HG02840 (cell line): ENCODE measurements at regions not wholly inside any gene's neighbourhood (a gene's known extent, or its start where the extent isn't known, plus 50 kb on each side); places are given as distances from the start of the nearest gene placed in this dataset.

Source experiments
- ATAC-seq: cut with Tn5 transposase; IDR thresholded peaks from one replicate; pipeline ENCODE4 v1.9.1; 2021; ENCODE audit warnings: mild to moderate bottlenecking, moderate library complexity, moderate number of reproducible peaks; ENCODE audit not compliant: unreplicated experiment, low FRiP score

GRCh38 chr10:105352281-105352680 lies 711.2 kb downstream of the SORCS3 start:
- no peak for ATAC-seq

DNA sequence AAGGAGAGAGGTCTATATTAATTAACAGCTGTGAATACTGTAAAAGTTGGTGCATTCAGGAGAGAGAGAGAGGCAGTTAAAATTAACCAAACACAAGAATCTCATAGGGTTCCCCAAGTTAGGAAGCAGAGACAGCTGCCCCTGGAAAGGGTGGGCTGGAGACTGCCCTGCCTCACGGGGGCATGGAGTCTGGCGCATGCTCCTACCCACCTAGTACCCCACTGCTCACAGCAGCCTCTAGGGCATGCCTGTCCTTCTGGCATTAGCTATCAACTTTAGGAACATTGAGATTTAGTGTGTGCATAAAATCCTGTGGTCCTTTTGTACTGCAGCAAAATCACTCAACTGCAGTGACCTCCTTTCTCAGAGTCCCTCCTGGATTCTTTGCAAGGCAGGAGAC lies 710.1 kb downstream of the SORCS3 start:
- ATAC-seq: no peak

- no peak for ATAC-seq
Measured at GRCh38 chr10:105347487-105347886, 706.4 kb downstream of the SORCS3 start.

GRCh38 chr10:105342606-105343005 lies 701.5 kb downstream of the SORCS3 start:
- no peak for ATAC-seq

DNA sequence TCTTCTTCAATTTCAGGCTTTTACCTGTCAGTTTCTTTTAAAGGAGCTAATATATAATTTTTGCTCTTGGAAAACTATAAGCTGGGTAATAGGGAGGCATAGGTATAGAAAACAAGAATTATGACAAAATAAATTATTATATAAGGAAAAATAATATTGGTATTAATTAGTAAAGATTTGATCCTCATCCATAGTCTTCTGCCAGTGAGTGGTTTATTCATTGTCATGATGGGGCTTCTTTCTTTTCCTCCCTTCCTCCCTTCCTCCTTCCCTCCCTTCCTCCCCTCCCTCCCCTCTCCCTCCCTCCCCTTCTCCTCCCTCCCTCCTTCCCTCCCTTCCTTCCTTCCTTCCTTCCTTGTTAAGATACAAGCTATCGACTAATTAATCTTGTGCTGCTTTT lies 698.6 kb downstream of the SORCS3 start:
- no peak for ATAC-seq

DNA sequence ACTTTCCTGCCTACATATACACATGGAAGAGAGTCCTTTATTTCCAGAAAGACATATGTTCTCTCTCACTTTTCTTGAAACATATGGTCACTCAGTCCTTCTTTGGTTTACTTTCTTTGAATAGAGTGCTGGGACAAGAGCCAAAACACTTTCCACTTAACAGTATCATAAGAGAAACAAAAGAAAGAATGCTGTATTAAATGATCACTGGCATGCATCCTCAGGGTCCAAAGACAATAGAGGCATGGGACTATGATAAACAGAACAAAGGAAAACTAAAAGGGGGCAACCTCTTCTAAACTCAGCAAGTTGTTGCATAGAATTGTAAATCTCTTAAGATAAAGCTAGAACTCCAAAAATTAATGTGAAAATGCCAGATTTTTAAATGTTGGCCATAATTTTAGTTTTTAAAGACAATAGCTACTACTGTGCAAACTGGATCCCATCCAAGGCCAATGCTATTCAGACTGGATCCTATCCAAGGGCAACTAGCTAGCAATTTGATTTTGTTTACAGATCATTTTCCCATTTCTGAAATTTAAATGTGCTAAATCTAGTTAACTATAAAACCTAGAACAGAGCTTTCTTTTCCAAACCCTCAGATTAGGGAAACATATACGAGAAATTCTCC lies 687.5 kb downstream of the SORCS3 start:
- no peak for ATAC-seq
